ENCODE measurements at regions not wholly inside any gene's neighbourhood (a gene's known extent, or its start where the extent isn't known, plus 50 kb on each side); places are given as distances from the start of the nearest gene placed in this dataset.
A peak's percentile ranks its signal among the peaks of the same experiment; 100 is the strongest.
"Not testable (repeated sequence)": the region's sequence is repeated elsewhere in the genome, so short reads cannot be mapped to it uniquely, and the experiment has no call there.

DNA sequence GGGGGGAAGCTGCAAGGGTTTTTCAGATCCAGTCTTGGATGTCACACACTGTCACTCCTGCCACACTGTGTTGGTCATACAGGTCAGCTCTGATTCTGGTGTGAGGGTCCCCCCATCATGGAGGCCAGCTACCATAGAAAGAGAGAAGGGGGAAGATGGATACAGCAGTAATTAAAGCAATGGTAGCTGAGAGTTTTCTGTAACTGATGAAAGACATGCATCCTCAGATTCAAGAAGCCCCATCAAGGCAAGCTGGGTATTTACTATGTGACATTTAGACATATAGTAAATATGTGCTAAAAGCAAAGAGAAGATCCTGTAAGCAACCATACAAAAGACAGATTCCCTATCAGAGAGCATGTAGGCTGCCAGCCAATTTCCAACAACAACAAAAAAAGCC lies 110.9 kb upstream of the COL5A1 start:
- Histone ChIP-seq H3K4me3 (ENCODE audit: low read depth, low read length) (no peak overlapping the region), H3K36me3 (replicated peaks) (no peaks in the 10 kb centered on the region), H3K27ac (no peak overlapping the region), H3K27me3 (replicated peaks) (no peaks in the 10 kb centered on the region)
- TF ChIP-seq, protein P1, sequence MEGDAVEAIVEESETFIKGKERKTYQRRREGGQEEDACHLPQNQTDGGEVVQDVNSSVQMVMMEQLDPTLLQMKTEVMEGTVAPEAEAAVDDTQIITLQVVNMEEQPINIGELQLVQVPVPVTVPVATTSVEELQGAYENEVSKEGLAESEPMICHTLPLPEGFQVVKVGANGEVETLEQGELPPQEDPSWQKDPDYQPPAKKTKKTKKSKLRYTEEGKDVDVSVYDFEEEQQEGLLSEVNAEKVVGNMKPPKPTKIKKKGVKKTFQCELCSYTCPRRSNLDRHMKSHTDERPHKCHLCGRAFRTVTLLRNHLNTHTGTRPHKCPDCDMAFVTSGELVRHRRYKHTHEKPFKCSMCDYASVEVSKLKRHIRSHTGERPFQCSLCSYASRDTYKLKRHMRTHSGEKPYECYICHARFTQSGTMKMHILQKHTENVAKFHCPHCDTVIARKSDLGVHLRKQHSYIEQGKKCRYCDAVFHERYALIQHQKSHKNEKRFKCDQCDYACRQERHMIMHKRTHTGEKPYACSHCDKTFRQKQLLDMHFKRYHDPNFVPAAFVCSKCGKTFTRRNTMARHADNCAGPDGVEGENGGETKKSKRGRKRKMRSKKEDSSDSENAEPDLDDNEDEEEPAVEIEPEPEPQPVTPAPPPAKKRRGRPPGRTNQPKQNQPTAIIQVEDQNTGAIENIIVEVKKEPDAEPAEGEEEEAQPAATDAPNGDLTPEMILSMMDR (IDR thresholded peaks at IDR 0.05; ENCODE audit: low read depth, low read length, missing control alignments): no peak
- DNase-seq: no peak
- in situ Hi-C loops (cut with HindIII; ENCODE audit: low pct_ligation_motif_present, low sequenced_read_pairs): no loop called here

DNA sequence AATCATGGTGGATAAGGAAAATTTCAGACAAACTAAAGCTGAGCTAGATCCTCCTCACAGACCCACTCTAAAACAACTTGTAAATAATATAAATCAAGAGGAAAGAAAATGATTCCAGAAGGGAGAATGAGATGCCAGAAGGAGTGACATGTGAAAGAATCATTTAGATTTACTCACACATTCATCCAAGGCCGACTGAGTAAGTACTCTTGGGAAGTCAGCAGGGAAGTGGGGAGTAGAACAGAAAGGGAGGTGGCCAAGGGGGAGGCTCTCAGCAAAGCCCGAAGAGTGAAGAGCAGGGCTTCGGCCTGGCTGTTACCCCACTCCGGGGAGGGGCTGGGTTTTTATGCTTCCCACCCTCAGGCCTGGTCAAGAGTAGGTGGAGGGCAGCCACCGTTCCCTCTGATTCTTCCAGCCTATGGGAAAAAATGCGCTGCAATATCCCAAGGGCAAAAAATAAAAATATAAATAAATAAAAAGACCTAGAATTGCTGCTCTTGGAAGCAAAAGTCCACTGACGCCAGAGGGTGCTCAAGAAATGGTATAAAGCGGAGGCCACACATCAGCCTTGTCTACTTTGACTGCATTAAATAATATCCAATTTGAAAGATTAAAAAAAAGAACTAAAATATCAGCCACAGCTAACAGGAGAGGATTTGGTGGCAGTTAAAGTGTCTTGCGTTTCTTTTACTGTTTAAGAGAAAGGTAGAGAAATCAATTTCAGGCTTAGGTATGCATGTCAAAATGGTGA lies 110.2 kb upstream of the COL5A1 start:
- in situ Hi-C loops (cut with HindIII; ENCODE audit: low pct_ligation_motif_present, low sequenced_read_pairs): no loop called here
- TF ChIP-seq, protein P1 (IDR thresholded peaks at IDR 0.05; ENCODE audit: low read depth, low read length, missing control alignments): no peak
- DNase-seq: no peak
- H3K27ac ChIP-seq: no peak overlapping the region
- H3K27me3 ChIP-seq (replicated peaks): no peaks in the 10 kb centered on the region
- H3K4me3 ChIP-seq (ENCODE audit: low read depth, low read length): no peak overlapping the region
- no peaks in the 10 kb centered on the region for H3K36me3 ChIP-seq (replicated peaks)

DNA sequence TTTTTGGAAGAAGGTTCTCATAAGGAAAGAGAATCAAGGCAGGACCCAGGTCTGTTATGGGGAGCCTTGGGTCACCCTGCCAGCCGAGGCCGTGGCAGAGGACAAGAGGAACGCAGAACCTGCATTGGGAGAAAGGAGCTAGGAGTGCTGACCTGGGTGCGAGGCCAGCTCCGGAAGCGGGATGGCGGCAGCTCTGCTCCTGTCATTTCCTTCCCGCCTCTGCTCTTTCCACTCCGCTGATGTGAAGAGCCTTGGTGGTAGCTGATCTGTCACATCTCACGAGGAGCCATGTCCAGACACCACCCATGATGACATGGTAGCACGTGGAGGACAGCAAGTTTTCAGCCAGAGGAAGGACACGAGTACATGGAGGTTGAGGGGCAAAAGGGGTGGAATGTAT lies 109.5 kb upstream of the COL5A1 start:
- Histone ChIP-seq H3K4me3 (ENCODE audit: low read depth, low read length) (no peak overlapping the region), H3K27ac (no peak overlapping the region), H3K27me3 (replicated peaks) (no peaks in the 10 kb centered on the region), H3K36me3 (replicated peaks) (no peaks in the 10 kb centered on the region)
- in situ Hi-C loops (cut with HindIII; ENCODE audit: low pct_ligation_motif_present, low sequenced_read_pairs): no loop called here
- TF ChIP-seq, protein P1 (IDR thresholded peaks at IDR 0.05; ENCODE audit: low read depth, low read length, missing control alignments): no peak
- DNase-seq: no peak

GRCh38 chr9:134532661-134533060 lies 108.9 kb upstream of the COL5A1 start:
- H3K4me3 ChIP-seq (ENCODE audit: low read depth, low read length); DNase-seq; H3K27me3 ChIP-seq (replicated peaks); H3K27ac ChIP-seq; H3K36me3 ChIP-seq (replicated peaks); in situ Hi-C loops (cut with HindIII; ENCODE audit: low pct_ligation_motif_present, low sequenced_read_pairs): not testable (repeated sequence)

- in situ Hi-C loops (cut with HindIII; ENCODE audit: low pct_ligation_motif_present, low sequenced_read_pairs): no loop called here
- Histone ChIP-seq H3K27ac (peak overlapping the region; percentile 16), H3K4me3 (ENCODE audit: low read depth, low read length) (peak overlapping the region; percentile 9), H3K36me3 (replicated peaks) (no peaks in the 10 kb centered on the region), H3K27me3 (replicated peaks) (no peaks in the 10 kb centered on the region)
- DNase-seq: no peak
- TF ChIP-seq, protein P1 (IDR thresholded peaks at IDR 0.05; ENCODE audit: low read depth, low read length, missing control alignments): no peak
These were observed 107.6 kb upstream of the COL5A1 start for GRCh38 chr9:134533850-134534588.

GRCh38 chr9:134534661-134535080 lies 106.9 kb upstream of the COL5A1 start:
- no peak overlapping the region for H3K27ac ChIP-seq
- no peak overlapping the region for H3K4me3 ChIP-seq (ENCODE audit: low read depth, low read length)
- TF ChIP-seq, protein P1 (IDR thresholded peaks at IDR 0.05; ENCODE audit: low read depth, low read length, missing control alignments): no peak
- H3K36me3 ChIP-seq (replicated peaks): no peaks in the 10 kb centered on the region
- DNase-seq: no peak
- H3K27me3 ChIP-seq (replicated peaks): no peaks in the 10 kb centered on the region
- in situ Hi-C loops (cut with HindIII; ENCODE audit: low pct_ligation_motif_present, low sequenced_read_pairs): no loop called here

Measured in brain microvascular endothelial cell (primary cell).